LHCN-M2 (cell line): ENCODE measurements at regions not wholly inside any gene's neighbourhood (a gene's known extent, or its start where the extent isn't known, plus 50 kb on each side); places are given as distances from the start of the nearest gene placed in this dataset.
"Not testable (repeated sequence)": the region's sequence is repeated elsewhere in the genome, so short reads cannot be mapped to it uniquely, and the experiment has no call there.

Experiments
- DNase-seq: peaks from one replicate; pipeline ENCODE4 v3.0.0-alpha.2; 2012; ENCODE audit warnings: low read depth

DNA sequence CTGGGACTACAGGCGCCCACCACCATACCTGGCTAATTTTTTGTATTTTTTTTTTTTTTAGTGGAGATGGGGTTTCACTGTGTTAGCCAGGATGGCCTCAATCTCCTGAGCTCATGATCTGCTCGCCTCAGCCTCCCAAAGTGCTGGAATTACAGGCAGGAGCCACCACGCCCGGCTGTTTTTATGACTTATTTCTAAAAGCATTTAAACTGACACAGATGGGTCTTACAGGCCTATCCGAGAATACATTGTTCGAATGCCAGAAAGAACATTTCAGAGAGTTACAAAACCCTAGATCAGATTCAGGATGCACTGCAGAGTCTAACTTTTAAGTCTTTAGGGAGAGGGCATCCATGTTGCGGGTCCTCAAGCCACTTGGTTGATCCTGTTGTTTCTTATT lies 234.7 kb upstream of the MAF start:
- DNase-seq = no peak

DNA sequence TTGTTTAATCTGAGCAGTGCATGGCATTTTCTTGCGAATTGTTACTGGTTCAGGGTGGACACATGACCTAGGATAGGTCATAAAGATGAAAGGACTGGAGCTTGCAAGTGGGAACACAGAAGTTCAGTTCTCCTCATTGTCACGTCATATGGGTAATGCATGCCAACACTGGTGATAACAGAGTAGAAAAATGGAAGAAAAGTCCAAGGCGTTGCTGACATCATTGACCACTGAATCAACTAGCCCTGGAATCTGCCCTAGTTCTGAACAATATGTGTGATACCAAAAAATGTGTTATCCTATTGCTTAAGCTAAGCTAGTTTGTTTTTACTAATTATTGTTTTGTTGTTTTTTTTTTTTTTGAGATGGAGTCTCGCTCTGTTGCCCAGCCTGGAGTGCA lies 234.2 kb upstream of the MAF start:
- no peak for DNase-seq

DNA sequence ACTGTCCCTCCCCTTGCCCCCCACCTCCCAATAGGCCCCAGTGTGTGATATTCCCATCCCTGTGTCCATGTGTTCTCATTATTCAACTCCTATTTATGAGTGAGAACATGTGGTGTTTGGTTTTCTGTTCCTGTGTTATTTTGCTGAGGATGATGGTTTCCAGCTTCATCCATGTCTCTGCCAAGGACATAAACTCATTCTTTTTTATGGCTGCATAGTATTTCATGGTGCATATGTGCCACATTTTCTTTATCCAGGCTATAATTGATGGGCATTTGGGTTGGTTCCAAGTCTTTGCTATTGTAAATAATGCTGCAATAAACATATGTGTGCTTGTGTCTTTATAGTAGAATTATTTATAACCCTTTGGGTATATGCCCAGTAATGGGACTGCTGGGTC lies 233.5 kb upstream of the MAF start:
- DNase-seq = not testable (repeated sequence)

DNA sequence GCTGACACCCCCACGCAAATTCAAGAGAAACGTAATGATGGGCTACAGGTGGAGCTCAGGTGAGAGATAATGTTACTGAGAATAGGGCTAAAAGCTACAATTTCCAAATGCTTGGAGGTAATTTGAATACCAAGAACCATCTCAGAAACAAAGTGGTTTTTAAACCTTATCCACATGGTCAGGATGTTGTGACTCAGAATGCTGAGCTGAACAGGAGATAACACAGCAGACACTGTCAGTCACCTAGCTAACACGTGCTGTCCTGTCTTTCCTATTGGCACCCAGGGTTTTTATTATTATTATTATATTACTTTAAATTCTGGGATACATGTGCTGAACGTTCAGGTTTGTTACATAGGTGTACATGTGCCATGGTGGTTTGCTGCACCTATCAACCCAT lies 233.0 kb upstream of the MAF start:
- DNase-seq = no peak

DNA sequence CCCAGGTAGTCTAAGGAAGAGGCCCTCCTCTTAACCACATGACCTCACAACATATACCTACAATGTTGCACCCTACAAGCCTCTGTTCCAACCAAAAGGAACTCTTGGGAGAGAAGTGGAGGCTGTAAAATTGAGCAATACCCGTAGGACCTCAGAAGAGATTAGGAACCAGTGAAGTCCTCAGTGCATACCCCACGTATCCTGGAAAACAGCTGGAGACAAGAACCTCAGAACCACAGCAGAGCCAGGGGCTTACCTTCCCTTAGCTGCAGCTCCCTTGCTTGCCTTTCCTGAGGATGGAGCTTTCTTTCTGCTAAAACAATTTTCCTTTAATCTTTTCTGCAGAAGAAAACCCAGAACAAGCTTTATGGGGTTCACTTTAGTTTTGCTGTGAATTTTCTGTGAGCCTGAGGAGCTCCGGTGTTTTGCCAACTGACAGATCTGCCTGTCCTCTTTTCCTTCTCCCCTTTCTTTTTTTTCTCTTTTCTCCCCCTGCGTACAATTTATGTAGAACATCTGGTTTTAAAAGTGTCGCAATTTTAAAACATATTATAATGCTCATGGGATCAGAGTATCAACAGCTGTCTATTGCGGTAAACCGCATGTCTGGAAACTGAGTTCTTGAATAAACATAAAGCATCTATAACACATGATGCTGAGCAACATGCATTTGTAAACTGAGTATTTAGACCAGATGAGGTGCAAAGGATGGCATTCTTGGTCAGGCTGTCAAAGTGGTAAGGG lies 226.4 kb upstream of the MAF start:
- DNase-seq = peak; percentile 25

DNA sequence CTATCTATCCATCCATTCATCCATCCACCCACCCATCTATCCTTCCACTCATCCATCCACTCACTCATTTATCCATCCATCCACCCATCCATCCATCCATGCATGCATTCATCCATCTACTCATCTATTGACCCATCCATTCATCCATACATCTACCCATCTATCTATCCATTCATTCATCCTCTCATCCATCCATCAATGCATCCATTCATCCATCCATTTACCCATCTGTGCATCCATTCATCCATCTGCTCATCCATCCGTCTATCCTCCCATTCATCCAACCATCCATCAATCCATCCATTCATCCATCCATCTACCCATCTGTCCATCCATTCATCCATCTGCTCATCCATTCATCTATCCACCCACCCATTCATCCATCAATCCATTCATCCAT lies 224.5 kb upstream of the MAF start:
- DNase-seq = no peak

DNA sequence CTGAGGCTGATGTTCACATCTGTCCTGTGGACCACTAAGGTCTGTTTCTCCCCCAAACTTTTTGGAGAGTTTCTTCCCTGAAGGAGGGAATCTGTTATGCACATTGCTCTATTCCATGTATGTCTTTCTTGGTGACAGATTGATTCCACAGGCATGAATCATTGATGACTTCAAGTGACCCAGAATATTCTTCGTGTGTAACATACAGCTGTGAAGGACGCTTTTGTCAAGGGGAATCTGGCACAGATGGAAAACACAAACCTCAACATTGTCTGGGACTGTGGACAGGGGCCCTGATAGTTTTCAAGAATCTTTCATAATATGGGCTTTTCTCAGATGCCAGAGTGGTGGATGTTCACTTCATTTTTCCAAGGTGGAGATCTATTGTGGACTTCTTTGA lies 223.1 kb upstream of the MAF start:
- no peak for DNase-seq

DNA sequence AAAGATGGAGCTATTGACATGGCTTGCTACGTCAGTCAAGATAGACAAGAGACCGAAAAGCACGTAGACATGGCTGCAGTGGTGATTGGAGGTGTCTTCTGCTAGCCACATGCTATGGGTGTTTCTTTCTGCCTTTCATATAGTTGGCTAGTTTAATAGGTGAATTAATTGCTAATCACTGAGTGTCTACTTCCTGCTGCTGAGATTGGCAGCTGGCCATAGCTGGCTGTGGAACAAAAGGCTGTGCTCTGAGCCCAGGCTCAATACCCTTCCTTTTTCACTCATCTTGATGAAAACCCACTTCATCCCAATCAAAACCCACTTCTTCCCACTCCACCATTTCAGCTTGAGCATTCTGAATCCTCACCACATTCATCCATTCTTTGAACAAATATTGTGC lies 221.4 kb upstream of the MAF start:
- no peak for DNase-seq

DNA sequence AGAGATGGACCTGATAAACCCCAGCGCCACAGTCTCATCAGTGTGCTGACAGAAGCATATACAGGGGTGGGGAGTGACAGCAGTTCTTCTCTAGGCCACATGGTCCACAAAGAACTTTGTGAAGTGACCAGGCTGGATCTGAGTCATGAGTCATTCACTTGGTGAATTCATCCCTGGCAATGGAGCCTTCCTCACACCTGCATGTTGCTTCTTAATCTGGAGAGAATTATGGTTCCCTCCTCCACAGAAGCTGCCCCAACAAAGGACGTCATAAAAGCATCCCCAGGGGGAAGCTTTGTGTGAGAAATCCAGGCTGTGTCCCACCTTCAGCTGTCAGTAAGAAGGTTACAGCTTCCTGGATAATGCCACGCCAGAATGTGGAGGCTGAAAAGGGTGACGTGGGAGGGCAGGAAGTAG lies 215.6 kb upstream of the MAF start:
- no peak for DNase-seq

DNA sequence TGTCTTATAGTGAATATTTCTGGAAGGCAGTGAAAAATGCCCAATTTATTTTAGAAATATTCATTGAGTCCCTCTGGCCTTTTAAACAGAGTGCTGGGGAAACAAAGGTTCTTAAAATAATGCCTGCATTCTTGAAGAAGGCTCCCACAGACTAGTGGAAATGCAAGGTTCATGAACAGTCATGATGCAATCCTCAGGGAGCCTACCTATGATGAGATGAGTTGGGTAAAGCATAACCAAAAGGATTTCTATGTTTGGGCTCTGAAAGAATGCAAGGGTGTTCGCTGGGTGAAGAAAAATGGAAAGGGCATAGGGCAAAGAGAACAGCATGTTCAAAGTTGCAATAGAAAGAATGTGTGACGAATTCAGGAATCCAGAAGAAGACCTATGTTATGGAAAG lies 214.5 kb upstream of the MAF start:
- no peak for DNase-seq

DNA sequence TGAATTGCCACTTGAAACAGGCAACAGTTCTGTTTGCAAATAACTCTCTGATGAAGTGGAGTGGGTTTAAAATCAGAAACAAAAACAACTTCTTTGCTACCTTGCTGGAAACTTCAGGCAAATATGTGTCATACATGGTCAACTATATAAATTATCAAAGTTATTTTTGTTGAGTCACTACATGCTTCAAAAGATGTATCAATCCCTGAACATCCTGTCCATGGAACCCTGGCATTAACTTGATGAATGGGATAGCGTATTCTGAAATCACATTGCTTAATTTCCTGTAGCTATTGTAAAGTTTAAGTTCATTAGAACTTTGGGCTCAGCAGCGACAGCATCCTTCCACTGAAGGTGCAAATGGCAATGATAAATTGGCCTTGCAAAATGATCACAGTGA lies 213.6 kb upstream of the MAF start:
- no peak for DNase-seq

DNA sequence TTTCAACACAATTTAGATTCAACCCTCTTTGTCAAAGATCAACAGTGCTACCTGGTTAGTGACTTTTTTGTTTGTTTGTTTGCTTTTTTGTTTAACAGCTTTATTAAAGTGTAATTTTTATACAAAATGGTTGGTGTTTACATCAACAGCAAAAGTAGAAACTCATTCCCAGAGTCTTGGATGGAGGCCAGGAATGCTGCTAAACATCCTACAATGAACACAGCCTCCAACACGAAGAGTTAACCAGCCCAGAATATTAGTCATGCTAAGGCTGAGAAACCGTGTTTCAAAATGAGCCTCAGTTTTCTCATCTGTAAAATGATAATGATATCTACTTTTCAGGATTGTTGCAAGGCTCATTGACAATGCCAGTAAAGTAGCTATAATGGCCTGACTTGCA lies 211.0 kb upstream of the MAF start:
- DNase-seq = no peak

DNA sequence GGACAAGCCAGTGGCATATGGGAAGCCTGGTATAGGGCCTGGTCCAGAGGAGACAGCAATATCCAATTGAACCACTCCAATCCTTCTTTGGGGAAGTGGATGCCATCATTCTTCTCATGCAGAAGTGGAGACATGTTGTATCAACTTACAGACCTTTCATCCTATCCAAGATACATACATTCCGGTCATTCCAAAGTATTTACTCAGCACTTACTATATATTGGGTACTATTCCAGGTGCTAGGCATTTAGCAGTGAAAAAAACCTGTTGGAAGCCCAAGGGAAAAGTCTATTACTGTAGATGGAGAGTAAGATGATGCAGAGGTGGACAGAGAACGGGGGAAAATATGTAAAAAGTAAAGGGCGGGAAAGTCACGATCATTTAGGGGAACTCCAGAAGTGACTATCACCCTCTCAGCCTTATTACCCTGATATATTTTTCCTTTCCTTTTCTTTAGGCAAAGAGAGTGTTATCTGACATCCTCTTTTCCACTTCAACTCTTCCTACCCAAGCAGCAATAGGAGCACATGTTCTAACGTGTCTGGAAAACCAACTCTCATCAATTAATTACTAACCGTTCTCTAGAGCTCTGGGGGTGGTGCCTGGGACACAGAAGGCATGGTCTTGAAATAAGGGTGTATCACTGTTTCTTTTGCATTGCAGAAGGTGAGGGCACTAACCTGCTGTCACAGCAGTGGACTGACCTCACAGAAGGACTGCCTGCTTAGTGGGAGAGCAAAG lies 210.1 kb upstream of the MAF start:
- DNase-seq = no peak

DNA sequence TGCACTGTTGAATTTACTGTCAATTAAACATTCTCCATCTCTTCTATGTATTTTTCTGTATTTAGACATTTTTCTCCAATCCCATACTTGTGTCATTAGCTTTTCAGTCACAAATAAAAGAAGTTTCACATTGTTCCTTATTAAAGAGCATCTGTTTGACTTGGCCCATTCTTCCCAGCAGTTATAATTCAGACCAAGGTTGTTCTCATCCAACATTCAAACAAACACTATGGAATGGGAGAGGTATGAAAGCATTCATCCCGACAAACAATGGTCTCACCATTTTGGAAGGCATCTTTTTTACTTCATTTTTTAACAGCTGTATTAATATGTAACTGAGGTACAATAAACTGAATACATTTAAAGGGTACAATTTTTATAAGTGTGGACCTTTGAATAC lies 208.8 kb upstream of the MAF start:
- no peak for DNase-seq

DNA sequence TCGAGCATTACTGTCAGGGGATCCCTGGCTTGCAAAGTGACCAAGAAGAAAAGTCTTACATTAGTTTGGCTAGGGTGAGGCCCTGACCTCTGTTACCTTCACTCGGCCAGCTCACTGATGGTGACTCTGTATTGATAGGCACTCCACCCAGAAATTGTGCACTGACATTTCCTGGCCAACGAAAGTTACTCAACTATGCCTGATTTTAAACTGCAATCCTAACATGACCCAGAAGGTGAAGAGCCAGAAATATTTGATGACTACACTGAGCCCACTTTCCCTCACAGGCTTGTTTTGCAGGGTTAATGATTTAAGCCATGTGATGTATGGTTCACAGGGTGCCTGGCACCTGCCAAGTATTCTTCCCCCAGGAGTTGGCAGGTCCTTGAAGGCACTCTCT lies 208.2 kb upstream of the MAF start:
- DNase-seq = no peak

DNA sequence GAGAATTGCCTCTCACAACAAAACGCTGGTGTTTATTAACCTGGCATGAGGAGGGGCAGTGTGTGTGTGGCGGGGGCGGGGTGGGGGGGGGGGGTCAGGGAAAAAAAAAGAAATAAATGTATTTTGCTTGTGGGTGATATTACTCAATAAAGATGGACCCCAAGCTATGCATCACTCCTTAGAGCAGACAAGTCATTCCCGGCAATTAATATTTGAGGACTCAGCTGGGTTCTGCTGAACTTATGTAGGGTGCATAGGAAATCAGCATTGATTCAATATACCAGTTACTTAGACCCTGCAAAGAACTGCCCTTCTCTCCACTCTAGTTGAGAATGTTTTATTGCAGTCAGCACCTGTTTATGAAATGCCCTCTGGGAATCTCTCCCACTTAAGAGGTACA lies 206.2 kb upstream of the MAF start:
- DNase-seq = no peak

DNA sequence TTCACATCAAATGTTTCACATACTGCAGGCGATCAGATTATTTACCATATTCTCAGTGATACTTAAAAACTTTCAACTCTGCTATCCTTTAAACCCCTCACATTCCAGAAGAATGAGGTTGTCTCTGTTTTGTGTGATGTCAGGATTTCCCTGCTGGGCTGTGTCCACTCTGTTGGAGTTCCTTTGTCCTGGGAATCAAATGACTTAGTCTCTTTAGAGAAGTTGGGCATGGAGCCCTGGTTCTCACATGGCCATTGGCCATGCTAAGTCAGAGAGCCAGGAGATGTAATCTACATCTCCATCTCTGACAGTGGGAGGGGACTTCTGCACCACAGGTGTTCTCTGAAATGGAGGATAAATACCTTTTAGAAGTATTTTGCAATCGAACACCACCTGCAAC lies 205.1 kb upstream of the MAF start:
- DNase-seq = no peak

DNA sequence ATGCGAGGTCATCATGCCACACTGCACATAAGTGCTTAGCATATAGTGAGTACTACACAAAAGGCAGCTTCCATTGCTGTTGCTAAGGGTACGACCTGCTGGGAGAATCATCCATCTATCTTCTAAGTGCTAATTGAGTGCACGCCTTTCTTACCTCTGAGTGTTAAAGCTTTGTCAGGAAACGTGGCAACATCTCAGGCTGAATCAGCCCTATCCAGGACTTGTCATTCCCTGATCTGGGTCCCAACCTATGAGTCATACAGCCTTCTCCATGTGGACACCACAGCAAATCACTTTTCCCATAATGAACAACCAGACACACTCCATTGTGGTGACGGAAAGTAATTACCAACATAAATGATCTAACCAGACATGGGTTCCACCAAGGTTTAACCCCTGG lies 201.1 kb upstream of the MAF start:
- DNase-seq = peak; percentile 9

DNA sequence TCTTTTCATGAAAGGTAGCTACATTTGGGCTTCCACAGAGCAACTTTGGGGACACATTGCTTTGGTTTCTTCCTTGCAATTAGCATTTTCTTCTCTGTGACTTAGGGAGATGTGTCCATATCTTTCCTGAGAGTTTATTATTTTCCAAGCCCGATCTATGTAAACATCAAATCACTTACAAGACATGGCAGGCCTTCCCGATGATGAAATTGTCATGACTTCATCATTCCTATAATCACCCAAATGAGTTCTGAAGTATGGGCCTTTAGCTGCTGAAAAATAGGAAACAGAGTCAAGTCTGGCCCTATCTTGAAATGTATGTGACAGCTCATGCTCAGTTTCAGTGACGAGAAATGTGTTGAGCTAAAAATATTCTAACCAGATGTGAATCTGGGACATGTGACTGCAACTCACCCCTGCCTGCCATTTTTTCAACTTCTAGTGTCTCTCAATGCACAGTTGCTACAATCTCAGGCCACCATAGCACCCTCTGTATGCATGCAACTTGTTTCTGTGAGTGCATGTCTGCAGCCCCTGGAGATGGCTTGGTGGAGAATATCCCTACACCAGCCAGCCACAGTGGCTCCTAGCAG lies 199.6 kb upstream of the MAF start:
- no peak for DNase-seq

DNA sequence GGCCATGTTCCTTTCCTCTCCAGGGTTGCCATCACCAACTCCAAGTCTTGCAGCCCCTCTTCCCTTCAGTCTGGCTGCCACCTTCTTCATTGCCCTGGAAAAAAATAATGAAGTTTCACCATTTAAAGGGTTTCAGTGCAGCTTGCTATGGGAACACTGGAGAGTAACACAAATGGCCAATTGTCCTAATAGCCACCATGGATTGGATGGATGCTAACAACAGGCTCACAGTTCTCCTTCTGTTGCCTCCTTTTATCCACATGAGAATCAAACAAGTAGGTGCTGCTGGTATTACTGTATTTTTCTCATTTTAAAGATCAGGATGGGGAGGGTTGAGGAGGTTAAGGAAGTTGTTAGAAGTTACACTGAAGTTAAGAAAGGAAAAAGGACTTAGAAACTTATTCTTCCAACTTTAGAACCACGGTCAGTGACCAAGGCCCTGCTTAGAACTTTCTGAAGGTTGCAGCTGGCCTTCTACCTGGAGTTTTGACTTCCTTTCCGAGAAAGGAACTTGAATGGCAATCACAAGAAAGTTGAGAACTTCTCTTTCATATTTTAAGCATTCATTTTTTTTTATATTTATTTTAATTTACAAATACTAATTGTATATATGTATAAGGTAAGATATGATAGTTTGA lies 198.0 kb upstream of the MAF start:
- no peak for DNase-seq

DNA sequence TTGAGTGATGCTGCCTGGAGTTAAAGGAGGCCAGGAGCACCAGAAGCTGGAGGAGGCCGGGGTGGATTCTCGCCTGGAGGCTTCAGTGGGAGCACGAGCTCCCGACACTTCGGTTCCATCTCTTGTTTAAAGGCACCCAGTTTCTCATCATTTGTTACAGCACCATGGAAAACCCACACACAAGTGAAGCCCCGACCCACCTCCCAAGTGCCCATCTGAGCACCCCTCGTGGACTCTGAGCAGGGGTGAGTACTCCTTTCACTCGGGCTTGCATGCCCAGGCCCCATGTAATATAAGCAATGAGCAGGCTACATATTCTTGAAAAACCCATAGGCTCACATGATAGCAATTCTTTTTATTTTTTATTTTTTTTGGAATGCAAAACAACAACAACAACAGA lies 196.9 kb upstream of the MAF start:
- DNase-seq = no peak

DNA sequence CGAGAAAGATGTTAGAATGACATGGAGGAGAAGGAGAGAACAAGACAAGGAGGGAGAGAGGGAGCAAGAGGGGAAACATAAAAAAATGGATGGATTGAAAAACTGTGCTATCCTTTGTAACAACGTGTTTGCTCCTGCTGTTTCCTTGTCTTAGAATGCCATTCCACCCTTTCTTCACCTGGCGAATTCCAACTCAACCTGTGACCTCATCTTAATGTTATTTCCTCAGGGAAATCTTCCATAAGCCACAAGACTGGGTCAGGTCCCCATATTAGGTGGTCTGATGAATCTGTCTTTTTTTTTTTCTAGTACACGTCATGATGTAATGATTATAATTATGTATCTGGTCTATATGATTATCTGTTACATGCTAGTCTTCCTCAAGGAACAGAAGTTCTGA lies 195.0 kb upstream of the MAF start:
- DNase-seq = no peak

DNA sequence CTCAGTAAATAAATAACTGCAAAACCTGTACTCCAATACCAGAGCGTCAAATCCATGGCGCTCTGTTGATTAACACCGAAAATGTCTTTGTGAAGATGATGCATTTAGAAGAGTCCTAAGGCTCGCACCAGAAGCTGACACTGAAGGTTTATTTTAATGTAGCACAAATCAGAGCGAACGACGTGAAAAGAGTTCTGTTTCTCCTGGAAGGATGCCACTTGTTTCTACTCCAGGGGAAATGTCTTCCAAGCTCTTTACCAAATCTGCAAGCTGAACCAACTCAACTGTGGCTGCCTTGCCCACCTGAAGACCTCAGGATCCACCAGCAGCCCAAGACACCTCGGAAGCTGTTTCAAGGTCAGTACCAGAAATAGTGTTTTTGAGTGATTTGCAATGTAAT lies 194.4 kb upstream of the MAF start:
- DNase-seq = no peak
